Right atrium auricular region (tissue), 2 donors: ENCODE measurements at regions not wholly inside any gene's neighbourhood (a gene's known extent, or its start where the extent isn't known, plus 50 kb on each side); places are given as distances from the start of the nearest gene placed in this dataset.

Source experiments
- DNase-seq: peaks from one replicate; pipeline ENCODE4 v3.0.0-alpha.2; 2019; ENCODE audit warnings: low spot score
- H3K27ac ChIP-seq, 2 donors: fragments of 200-600 bp; sonication (generic); 1 replicate in 1 of 2; 2 replicates in 1 of 2; pipeline ENCODE4 v1.5.1; 2016 to 2019
- H3K27me3 ChIP-seq, 2 donors: fragments of 200-600 bp; sonication (generic); one replicate each; pipeline versions ENCODE4 v1.5.1 to v1.6.0; 2017 to 2019
- H3K36me3 ChIP-seq: fragments of 200-600 bp; sonication (generic); one replicate; pipeline ENCODE4 v1.5.1; 2016
- H3K4me1 ChIP-seq, 2 donors: fragments of 200-600 bp; sonication (generic); one replicate each; pipeline versions ENCODE4 v1.5.1 to v1.6.0; 2017 to 2019
- H3K4me3 ChIP-seq, 2 donors: fragments of 200-600 bp; sonication (generic); 1 replicate in 1 of 2; 2 replicates in 1 of 2; pipeline ENCODE4 v1.5.1; 2017 to 2019; ENCODE audit warnings: mild to moderate bottlenecking in 1 of 2, moderate library complexity in 1 of 2
- H3K9me3 ChIP-seq, 2 donors: fragments of 200-600 bp; sonication (generic); one replicate each; pipeline ENCODE4 v1.5.1; 2019
- CTCF ChIP-seq, 2 donors: fragments of 200-600 bp; sonication (generic); IDR thresholded peaks; one replicate each; pipeline ENCODE4 v1.5.1; 2019; ENCODE audit warnings: antibody characterized with exemption in 2 of 2

DNA sequence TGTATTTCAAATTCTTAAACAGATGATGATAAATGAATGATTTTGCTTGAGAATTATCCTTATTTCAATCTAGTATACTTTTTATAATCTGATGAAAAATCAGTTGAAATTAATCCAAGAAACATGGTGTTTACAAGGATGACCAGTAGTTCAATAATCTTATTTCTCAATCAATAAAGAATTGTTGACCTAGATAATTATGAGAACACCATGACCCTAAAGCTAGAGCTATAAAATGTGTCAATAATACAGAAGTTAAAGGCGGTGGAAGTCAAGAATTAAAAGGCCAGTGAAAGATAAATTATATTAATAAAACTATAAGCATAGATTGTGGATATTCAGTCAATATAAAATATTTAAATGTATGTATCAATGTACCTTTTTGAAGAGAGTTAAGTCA is 667.4 kb upstream of the GCFC2 start:
- no peak for DNase-seq
- H3K27ac ChIP-seq, result no peak overlapping the region
- no peaks in the 10 kb centered on the region for H3K4me1 ChIP-seq
- H3K36me3 ChIP-seq, result no peaks in the 10 kb centered on the region
- peaks cover 0 to 5% of the 10 kb centered on the region in 2 donors for H3K9me3 ChIP-seq
- TF ChIP-seq CTCF (IDR thresholded peaks at IDR 0.05), result no peak
- no peak overlapping the region for H3K4me3 ChIP-seq
- H3K27me3 ChIP-seq, result no peaks in the 10 kb centered on the region

DNA sequence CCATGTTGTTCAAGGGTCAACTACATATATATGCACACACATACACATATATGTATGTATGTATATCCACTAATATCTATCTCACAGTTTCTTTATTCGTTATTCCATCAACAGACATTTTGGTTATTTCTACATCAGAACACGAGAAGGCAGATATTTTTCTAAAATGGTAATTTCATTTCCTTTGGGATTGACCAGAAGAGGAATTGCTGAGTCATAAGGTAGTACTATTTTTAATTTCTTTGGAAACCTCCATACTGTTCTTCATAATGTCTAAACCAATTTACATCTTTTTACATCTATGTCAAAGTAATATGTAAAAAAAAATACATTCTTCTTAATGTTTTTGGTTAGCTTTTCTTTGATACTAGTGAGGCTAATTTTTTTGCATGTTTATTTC is 630.7 kb upstream of the GCFC2 start:
- Histone ChIP-seq H3K36me3 (no peaks in the 10 kb centered on the region), H3K27ac (no peak overlapping the region), H3K9me3 (no peaks in the 10 kb centered on the region), H3K27me3 (no peaks in the 10 kb centered on the region), H3K4me1 (no peaks in the 10 kb centered on the region), H3K4me3 (no peak overlapping the region)
- DNase-seq, result no peak
- TF ChIP-seq CTCF (IDR thresholded peaks at IDR 0.05), result no peak

GRCh38 chr2:76332871-76333270 is 622.2 kb upstream of the GCFC2 start:
- no peak overlapping the region for H3K4me3 ChIP-seq
- H3K27ac ChIP-seq, result no peak overlapping the region
- no peaks in the 10 kb centered on the region for H3K4me1 ChIP-seq
- no peak for DNase-seq
- no peaks in the 10 kb centered on the region for H3K9me3 ChIP-seq
- H3K27me3 ChIP-seq, result no peaks in the 10 kb centered on the region
- H3K36me3 ChIP-seq, result no peaks in the 10 kb centered on the region
- no peak for TF ChIP-seq CTCF (IDR thresholded peaks at IDR 0.05)

- Histone ChIP-seq H3K36me3 (no peaks in the 10 kb centered on the region), H3K4me3 (no peak overlapping the region), H3K4me1 (no peaks in the 10 kb centered on the region), H3K27ac (no peak overlapping the region), H3K27me3 (no peaks in the 10 kb centered on the region), H3K9me3 (no peaks in the 10 kb centered on the region)
- TF ChIP-seq CTCF (IDR thresholded peaks at IDR 0.05), result no peak
- no peak for DNase-seq
Measured at GRCh38 chr2:76330865-76331264, 620.1 kb upstream of the GCFC2 start.

- Histone ChIP-seq H3K9me3 (no peaks in the 10 kb centered on the region), H3K4me1 (no peaks in the 10 kb centered on the region), H3K36me3 (no peaks in the 10 kb centered on the region), H3K4me3 (no peak overlapping the region), H3K27ac (no peak overlapping the region), H3K27me3 (no peaks in the 10 kb centered on the region)
- DNase-seq, result no peak
- TF ChIP-seq CTCF (IDR thresholded peaks at IDR 0.05), result no peak
Measured at GRCh38 chr2:76326636-76327035, 615.9 kb upstream of the GCFC2 start.

GRCh38 chr2:76323381-76323780 is 612.7 kb upstream of the GCFC2 start:
- H3K36me3 ChIP-seq, result no peaks in the 10 kb centered on the region
- no peak overlapping the region for H3K4me3 ChIP-seq
- no peak for DNase-seq
- no peak for TF ChIP-seq CTCF (IDR thresholded peaks at IDR 0.05)
- no peaks in the 10 kb centered on the region for H3K27me3 ChIP-seq
- no peak overlapping the region for H3K27ac ChIP-seq
- H3K9me3 ChIP-seq, result no peaks in the 10 kb centered on the region
- H3K4me1 ChIP-seq, result no peaks in the 10 kb centered on the region
